Cardiac muscle cell (in vitro differentiated cells and primary cell): ENCODE measurements at regions not wholly inside any gene's neighbourhood (a gene's known extent, or its start where the extent isn't known, plus 50 kb on each side); places are given as distances from the start of the nearest gene placed in this dataset.
A peak's percentile ranks its signal among the peaks of the same experiment; 100 is the strongest.

Source experiments
- DNase-seq, 2 donors: peaks; one replicate each; pipeline versions ENCODE4 v3.0.0 to v3.0.0-alpha.2; 2010 to 2017; ENCODE audit warnings: low read depth in 1 of 2, low spot score in 1 of 2
- H3K27ac ChIP-seq: fragments of 200-600 bp; sonication (generic); 2 replicates; pipeline ENCODE4 v1.5.1; 2016
- H3K27me3 ChIP-seq: fragments of 200-600 bp; sonication (generic); 2 replicates; pipeline ENCODE4 v1.6.0; 2016; ENCODE audit warnings: control low read depth
- H3K36me3 ChIP-seq: fragments of 200-600 bp; sonication (generic); 2 replicates; pipeline ENCODE4 v1.5.1; 2016; ENCODE audit warnings: control low read depth
- H3K4me1 ChIP-seq: fragments of 200-600 bp; sonication (generic); 2 replicates; pipeline ENCODE4 v1.8.1; 2017; ENCODE audit warnings: low read depth, mild to moderate bottlenecking, mixed run types
- H3K4me3 ChIP-seq: fragments of 200-600 bp; sonication (generic); 2 replicates; pipeline ENCODE4 v1.5.1; 2016; ENCODE audit warnings: mild to moderate bottlenecking
- H3K9me3 ChIP-seq: fragments of 200-600 bp; sonication (generic); 2 replicates; pipeline ENCODE4 v1.5.1; 2017; ENCODE audit warnings: low read depth, mild to moderate bottlenecking, control low read depth
- CTCF ChIP-seq: IDR thresholded peaks from 2 replicates; pipeline ENCODE4 v1.5.1; 2012; ENCODE audit warnings: low read depth, mild to moderate bottlenecking, low read length

GRCh38 chr10:64738462-64738861 lies 1217.3 kb downstream of the REEP3 start:
- H3K27ac ChIP-seq, result no peak overlapping the region
- no peaks in the 10 kb centered on the region for H3K4me1 ChIP-seq
- H3K9me3 ChIP-seq, result no peaks in the 10 kb centered on the region
- no peaks in the 10 kb centered on the region for H3K27me3 ChIP-seq
- no peak for DNase-seq
- no peaks in the 10 kb centered on the region for H3K36me3 ChIP-seq
- no peak overlapping the region for H3K4me3 ChIP-seq
- TF ChIP-seq CTCF, result no peak

- Histone ChIP-seq H3K9me3 (no peaks in the 10 kb centered on the region), H3K27ac (no peak overlapping the region), H3K4me1 (no peaks in the 10 kb centered on the region), H3K4me3 (no peak overlapping the region), H3K27me3 (no peaks in the 10 kb centered on the region), H3K36me3 (no peaks in the 10 kb centered on the region)
- no peak for TF ChIP-seq CTCF
- DNase-seq, result no peak
Measured at GRCh38 chr10:64745565-64745964, 1224.4 kb downstream of the REEP3 start.

- Histone ChIP-seq H3K36me3 (no peaks in the 10 kb centered on the region), H3K9me3 (no peaks in the 10 kb centered on the region), H3K4me3 (no peak overlapping the region), H3K27me3 (no peaks in the 10 kb centered on the region), H3K27ac (no peak overlapping the region), H3K4me1 (no peaks in the 10 kb centered on the region)
- DNase-seq, result no peak
- TF ChIP-seq CTCF, result no peak
Measured at GRCh38 chr10:64750672-64751071, 1229.5 kb downstream of the REEP3 start.

GRCh38 chr10:64753516-64753915 lies 1232.3 kb downstream of the REEP3 start:
- Histone ChIP-seq H3K36me3 (no peaks in the 10 kb centered on the region), H3K4me1 (no peaks in the 10 kb centered on the region), H3K27me3 (no peaks in the 10 kb centered on the region), H3K27ac (no peak overlapping the region), H3K9me3 (no peaks in the 10 kb centered on the region), H3K4me3 (no peak overlapping the region)
- no peak for TF ChIP-seq CTCF
- no peak for DNase-seq

- no peaks in the 10 kb centered on the region for H3K4me1 ChIP-seq
- no peaks in the 10 kb centered on the region for H3K36me3 ChIP-seq
- no peaks in the 10 kb centered on the region for H3K27me3 ChIP-seq
- H3K9me3 ChIP-seq, result no peaks in the 10 kb centered on the region
- DNase-seq, result peak in 1 of 2 donors; percentile 2
- no peak overlapping the region for H3K27ac ChIP-seq
- no peak overlapping the region for H3K4me3 ChIP-seq
- no peak for TF ChIP-seq CTCF
Measured at GRCh38 chr10:64760371-64760770, 1239.2 kb downstream of the REEP3 start.

GRCh38 chr10:64762861-64763260 lies 1241.7 kb downstream of the REEP3 start:
- Histone ChIP-seq H3K4me3 (no peak overlapping the region), H3K4me1 (no peaks in the 10 kb centered on the region), H3K36me3 (no peaks in the 10 kb centered on the region), H3K9me3 (no peaks in the 10 kb centered on the region), H3K27ac (no peak overlapping the region), H3K27me3 (no peaks in the 10 kb centered on the region)
- no peak for DNase-seq
- TF ChIP-seq CTCF, result no peak
